Adrenal gland (tissue), 5 donors: ENCODE measurements at regions not wholly inside any gene's neighbourhood (a gene's known extent, or its start where the extent isn't known, plus 50 kb on each side); places are given as distances from the start of the nearest gene placed in this dataset.

Experiments
- POLR2A ChIP-seq, 2 donors: fragments of 450-650 bp; IDR thresholded peaks; one replicate each; pipeline ENCODE4 v1.6.1; 2017; ENCODE audit warnings: antibody characterized with exemption in 2 of 2, mild to moderate bottlenecking in 2 of 2, moderate library complexity in 1 of 2
- TF ChIP-seq, protein P1 (sequence below), 6 experiments: fragments of 450-650 bp in 4 of 6; fragments of 200-600 bp in 2 of 6; sonication (generic) in 1 of 6; IDR thresholded peaks; 1 replicate in 5 of 6; 2 replicates in 1 of 6; pipeline versions ENCODE4 v1.5.1 to v1.8.0; 2016 to 2021; ENCODE audit warnings: antibody characterized with exemption in 6 of 6, mild to moderate bottlenecking in 2 of 6, moderate library complexity in 1 of 6
- donor health status: DM: no; HTN: no; CAD: no.

DNA sequence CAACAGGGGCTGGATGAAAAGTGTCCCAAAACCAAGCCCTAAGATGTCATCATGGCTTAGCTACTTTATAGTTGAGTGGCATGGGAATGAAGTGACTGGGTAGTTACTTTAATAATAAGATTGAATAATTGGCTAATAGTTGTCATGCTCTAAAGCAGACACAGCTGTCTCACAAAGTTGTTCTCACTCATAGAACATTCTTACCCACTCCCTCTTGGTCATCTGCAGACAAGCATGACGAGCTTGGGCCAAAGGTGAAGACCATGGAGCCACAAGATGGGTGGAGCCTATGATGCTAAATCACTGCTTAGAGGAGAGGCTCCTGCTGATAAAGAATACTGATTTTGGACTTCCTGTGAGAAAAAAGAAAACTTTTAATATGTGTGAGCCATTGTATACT, 62.4 kb upstream of the MMADHC start:
- TF ChIP-seq, protein P1, sequence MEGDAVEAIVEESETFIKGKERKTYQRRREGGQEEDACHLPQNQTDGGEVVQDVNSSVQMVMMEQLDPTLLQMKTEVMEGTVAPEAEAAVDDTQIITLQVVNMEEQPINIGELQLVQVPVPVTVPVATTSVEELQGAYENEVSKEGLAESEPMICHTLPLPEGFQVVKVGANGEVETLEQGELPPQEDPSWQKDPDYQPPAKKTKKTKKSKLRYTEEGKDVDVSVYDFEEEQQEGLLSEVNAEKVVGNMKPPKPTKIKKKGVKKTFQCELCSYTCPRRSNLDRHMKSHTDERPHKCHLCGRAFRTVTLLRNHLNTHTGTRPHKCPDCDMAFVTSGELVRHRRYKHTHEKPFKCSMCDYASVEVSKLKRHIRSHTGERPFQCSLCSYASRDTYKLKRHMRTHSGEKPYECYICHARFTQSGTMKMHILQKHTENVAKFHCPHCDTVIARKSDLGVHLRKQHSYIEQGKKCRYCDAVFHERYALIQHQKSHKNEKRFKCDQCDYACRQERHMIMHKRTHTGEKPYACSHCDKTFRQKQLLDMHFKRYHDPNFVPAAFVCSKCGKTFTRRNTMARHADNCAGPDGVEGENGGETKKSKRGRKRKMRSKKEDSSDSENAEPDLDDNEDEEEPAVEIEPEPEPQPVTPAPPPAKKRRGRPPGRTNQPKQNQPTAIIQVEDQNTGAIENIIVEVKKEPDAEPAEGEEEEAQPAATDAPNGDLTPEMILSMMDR (IDR thresholded peaks at IDR 0.05): no peak
- no peak for TF ChIP-seq POLR2A (IDR thresholded peaks at IDR 0.05)
